Midbrain (tissue), 1 donor: ENCODE measurements at regions not wholly inside any gene's neighbourhood (a gene's known extent, or its start where the extent isn't known, plus 50 kb on each side); places are given as distances from the start of the nearest gene placed in this dataset.

Experiments
- DNase-seq: peaks from one replicate; lab custom pipeline; 2025; lab: John Stamatoyannopoulos, UW

DNA sequence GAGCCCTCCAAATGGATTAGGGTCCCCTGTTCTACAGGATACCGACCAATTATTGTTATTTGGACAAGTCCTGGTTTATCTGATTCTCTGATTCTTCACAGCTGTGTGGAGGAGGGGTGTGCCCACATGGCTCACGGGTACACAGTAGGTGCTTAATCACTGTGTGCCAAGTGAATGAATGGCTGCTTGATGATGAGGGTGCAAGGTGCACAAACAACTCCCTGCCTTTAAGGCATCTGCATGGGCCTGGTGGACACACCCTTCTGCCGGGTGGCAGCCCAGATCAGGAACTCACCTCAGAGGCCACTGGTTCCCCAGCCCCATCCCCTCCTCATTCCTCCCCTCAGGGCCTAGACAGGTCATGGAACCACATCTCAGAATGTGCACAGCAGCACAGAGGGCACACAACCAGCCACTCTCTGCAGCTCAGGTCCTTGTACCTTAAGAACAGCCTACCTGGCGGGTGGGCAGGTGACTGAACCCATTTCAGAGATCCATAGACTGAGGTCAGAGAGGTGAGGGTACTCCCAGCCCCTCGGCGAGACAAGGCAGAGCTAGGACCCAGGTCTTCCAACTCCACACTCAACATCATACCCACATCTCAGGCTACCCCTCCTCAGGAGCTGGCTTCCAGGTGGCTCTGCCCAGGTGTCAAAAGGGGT is 50.3 kb downstream of the SHANK2 start:
- no peak for DNase-seq

DNA sequence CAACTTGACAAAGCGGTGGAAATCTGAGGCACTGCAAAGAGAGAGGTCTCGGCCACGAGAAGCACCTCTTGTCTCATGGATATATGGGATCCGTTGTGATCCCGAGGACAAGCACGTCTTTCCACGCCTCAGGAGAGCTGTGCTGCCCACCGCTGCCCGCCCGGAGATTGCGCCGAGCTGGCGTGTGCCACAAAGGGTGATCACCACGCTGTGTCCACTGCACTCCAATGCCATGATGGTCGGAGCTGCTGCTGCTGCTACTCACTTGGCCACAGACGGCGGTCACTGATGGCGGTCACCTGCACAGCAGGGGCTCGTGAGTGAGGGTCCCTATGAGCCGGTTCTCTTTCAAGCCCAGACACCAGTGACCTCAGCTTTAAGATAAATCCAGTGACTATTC is 51.1 kb downstream of the SHANK2 start:
- DNase-seq = no peak

DNA sequence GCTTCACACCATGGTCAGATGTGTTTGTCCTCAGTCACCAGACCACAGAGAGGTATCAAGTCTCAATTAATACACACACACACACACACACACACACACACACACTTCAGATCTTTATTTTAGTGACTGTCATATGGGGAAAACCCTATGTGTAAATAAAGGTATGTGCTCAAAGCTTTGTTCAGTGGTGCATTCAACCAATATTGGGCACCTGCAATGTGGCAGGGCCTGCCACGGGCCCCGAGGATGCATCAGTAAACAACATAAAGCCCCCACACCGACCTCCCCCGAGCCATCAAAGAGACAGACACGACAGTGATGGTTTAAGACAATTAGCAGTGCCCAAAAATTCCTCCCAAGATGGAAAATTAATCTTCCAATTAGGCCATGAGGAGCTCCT is 51.6 kb downstream of the SHANK2 start:
- no peak for DNase-seq

DNA sequence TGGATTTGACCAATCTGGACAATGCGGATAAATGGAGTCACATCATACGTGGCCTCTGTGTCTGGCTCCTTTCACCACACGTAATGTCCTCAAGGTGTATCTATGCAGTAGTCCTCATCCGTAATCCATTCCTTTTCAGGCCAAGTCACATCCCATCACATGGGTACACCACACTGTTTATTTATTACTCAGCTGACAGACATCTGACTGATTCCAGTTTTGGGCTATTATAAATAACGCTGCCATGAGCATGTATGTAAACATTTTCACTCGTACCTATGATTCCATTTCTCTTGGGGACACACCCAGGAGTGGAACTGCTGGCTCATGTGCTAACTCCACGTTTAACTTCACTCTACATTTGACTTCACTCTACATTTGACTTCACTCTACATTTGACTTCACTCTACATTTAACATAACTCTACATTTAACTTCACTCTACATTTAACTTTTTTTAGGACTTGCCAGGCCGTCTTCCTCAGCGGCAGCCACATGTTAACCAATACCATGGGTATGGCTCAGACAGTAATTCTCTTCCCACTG is 52.1 kb downstream of the SHANK2 start:
- no peak for DNase-seq

DNA sequence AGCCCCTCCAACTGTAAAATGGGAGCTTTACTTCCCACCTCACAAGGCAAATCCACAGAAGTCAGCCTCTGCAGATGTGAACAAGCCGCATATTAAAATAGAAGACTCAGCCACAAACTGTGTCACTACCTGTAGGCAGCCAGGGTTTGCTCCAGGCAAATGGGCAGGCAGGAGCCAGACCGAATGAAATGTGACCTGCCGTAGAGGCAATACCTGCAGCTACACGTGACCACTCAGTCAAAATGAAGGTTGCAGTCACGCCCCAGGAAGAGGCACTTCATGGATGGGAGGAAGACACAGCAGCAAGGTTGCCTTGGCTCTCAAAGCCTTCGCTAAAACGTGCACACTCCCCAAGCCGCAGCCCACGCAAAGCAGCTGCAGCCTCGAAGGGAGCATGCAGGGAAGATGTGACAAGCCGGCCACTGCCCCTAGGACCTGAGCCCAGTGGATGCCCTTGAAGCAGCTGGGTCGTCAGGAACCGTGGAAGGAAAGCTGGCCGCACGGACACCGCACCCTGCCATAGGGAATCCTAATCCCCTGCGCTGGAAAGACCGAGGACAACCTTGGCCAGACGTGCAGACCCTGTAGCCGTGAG is 53.1 kb downstream of the SHANK2 start:
- DNase-seq = no peak

DNA sequence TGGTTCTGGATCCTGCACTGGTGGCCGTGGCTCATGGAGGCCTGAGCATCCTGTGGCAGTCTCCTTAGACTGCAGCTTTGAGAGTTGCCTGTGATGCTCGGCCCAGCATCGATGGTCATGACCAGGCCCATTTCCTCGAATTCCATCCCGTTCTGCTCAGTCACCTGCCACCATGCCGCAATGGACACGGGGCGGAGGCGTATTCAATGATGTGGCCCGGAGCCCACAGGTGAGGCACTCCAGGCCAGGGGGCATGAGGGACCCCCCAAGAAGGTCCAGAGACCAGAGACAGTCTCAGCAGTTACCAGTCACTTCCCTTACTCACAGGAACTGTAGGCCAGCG is 53.6 kb downstream of the SHANK2 start:
- no peak for DNase-seq

DNA sequence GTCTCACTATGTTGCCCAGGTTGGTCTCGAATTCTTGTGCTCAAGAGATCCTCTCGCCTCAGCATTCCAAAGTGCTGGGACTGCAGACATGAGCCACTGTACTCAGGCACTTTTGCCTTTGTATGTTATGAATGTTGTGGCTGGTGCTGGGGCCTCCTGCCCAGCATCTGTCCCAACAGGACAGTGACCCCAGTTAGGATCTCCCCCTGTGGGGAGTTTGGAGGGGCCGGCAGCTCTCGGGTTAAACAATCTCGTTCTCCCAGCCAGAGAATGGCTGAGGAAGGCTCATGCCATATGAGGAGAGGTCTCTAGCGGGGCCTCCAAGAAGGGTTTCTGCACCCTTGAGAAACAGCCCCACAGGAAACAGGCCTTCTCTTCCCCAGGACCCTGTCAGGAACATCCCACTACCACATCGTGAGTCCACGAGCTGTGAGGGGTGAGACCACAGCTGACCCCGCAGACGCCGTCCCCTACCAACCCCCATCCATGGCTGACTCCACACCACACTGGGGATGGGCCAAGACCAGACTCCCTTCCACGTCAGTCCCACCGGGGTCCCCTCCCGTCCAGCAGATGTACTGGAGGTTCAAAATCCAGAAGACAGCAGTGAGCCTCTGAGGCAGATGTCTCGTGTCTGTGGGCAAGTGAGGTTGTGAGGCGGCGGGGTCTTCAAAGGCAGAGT is 54.1 kb downstream of the SHANK2 start:
- no peak for DNase-seq

DNA sequence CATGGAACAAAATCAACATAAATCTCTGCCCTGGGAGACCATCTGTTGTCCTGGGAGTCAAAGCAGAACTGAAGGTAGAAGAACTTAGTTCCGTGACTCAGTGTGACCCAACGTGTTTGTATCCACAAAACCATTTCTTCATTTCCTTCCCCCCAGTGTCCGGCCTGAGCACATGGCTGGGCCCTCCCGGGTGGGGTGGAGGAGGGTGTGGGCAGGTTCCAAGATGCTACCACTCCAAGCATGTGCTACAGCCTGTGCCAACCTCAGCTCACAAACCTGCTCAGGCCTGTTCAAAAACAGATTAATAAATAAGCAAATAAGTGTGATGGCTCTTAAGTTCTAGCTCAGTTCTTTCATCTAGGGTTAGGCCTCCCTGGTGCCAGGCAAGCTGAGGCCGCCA is 55.3 kb downstream of the SHANK2 start:
- no peak for DNase-seq

DNA sequence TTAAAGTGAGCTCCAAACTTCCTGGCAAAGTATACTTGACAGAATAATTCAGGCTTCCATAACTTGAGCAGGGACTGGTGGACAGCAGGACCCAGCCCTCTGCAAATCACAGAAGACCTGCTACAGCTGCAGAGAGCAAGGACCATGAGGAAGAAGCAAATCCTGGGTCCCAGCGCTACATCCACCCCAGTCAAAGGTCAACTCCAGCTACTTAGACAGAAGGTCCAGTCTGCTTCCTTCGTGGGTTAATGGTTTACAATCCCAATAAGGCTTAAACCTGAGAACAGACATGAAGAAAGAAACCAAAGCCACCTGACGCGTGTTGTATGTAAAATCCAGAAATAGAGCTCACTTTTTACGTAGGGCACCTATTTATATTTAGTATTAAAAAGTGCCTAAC is 57.7 kb downstream of the SHANK2 start:
- no peak for DNase-seq

DNA sequence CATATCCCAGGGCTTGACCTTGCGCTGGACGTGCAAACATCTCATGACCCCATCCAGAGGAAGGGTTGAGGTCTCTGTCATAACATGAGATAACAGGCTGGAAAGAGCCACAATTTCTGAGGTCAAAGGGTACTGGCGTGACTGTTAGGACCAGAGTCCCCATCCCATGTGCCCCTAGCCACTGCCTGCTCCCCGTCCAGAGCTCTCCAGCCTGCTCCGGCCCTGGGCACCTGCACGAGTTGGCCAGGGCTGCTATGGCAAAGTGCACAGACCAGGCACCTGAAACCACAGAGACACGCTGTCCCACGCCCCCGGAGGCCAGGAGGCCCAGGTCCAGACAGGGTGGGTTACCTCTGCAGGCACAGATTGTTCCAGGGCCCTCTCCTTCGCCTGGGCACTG is 58.9 kb downstream of the SHANK2 start:
- no peak for DNase-seq

DNA sequence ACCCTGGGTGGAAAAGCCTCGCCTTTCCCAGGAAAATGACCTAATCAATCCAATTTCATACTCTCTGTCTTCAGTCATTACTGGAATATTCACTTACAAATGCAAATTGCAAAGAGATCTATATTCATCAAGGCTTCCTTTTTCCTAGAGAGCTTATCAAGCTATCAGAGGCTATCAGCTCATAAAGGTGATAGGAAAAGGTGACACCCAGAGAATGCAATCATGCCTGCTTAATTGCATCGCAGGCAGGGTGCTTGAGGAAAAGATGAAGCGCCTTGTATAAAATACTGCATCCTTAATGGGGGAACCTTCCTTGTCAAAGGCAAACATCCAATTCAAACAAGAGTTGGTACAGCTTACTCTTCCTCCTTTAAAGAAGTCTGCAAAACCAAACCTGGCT is 59.7 kb downstream of the SHANK2 start:
- DNase-seq = no peak

DNA sequence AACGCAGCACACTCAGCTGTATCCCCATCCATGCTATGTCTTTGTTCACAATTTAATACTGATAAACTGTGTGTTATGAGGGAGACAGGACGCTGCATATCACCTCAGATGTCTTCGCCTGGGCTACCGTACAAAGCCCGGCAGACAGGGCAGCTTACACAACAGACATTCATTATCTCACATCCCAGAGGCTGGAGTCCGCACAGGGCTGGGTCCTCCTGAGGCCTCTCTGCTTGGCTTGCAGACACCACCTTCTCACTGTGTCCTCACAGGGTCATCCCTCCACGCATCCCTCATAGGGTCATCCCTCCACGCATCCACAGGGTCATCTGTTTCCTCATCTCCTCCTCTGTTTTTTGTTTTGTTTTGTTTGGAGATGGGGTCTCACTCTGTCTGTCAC is 61.2 kb downstream of the SHANK2 start:
- DNase-seq = no peak

DNA sequence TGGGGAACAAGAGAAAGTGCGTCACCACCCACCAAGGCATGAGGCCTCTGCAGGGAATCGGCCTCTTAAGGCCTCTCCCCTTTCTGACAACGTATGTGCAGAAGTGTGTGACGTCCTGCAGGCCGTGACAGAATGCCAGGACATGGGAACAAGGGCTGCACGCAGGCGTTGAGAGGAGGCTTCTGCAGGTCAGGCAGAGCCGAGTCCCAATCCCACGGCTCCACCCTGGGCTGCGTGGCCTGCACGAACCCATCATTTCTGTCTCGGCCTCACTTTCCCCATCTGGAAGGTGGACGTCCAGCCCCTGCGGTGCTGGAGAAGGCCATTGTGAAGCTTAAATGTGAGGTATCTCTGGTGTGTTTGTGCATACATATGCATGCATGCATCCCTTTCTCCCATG is 61.8 kb downstream of the SHANK2 start:
- no peak for DNase-seq

DNA sequence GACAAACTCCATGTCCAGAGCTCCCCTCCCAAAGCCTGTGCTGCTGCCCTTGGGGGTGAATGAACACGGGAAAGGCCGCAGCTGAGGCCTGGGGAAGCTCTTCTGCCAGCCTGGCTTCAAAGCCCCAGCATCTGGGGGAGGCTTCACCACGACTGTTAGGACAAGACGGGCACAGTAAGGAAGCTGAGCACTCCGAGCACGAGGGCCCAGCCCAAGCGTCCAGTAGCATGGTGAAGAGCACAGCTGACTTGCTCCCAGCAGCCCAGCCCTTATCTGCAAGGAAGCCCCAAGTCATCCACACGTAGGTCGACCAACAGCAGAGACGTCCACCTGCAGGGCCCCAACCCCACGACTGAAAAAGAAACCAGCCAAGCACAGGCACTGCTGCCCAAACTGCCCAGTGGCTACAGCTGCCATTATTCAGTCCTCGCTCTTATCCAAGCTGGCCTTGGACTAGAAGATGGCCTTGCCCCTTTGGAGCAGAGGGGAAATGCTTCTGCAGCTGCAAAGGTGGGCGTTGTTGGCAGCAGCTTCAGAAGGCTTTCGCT is 62.5 kb downstream of the SHANK2 start:
- no peak for DNase-seq

DNA sequence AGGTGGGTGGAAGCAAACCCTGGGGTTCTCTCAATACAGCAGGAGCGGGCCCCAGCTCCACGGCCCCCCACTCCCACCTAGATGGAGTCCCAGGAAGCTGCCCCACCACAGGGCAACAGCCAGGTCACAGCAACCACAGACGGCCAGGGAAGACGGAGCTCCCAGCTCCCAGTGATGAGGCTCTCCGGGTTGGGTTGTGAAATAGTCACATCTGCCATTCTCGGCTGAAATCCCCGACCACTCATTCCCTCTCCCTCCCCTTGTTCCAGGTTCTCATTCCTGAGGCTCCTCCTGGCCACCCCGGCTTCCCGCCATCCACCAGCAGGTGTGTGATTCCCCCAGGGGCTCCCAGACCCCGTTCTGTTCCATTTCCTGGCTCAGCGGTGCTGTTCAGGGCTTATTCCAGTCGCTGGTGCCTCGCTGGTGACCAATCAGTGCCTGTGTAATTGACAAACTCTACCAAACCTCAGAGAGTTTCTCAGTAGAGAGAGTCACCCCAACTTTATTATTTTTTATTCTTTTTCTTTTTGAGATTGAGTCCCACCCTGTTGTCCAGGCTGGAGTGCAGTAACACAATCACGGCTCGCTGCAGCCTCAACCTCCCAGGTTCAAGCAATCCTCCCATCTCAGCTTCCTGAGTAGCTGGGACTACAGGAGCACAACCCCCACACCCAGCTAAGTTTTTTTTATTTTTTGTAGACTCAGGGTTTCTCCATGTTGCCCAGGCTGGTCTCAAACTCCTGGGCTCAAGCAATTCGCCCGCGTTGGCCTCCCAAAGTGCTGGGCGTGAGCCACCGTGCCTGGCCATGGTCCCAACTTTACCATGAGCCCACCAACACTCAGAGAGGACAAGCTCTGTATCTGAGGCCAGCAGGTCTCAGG is 63.2 kb downstream of the SHANK2 start:
- no peak for DNase-seq

DNA sequence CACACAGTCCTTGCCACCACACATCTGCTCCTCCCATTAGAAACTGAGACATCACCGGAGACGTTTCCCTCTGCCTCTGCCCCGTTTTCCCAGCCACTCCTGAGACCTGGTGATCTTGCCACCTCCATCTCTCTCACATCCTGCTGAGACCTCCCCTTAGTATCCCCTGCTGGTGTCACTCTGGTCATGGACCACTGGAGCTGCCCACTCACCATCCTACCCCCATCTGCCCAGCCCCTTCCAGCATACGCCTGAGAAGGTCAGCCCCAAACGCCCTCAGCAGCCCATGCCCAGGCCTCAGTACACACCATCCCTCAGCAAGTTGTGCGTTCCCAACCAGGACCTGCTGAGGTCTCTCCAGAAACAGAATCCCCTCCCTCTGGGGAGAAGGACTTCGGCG is 64.3 kb downstream of the SHANK2 start:
- DNase-seq = no peak

DNA sequence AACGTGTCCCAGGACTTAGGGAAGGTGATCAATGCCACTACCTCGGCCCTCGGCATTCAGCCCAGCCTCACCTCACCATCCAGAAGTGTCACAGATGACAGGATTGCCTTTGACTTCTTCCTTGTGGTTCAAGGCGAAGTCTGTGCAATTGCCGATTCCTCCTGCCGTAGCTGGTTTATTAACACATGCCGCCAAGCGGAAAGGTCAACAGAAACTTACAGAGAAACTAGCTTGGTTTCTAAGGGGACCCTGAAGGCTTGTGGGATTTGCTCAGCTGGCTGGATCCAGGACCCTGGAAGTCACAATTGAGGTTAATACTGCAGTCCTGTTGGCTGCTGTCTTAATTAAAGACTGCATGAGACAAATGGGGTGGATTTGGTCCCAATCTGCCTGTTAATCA is 65.6 kb downstream of the SHANK2 start:
- no peak for DNase-seq

DNA sequence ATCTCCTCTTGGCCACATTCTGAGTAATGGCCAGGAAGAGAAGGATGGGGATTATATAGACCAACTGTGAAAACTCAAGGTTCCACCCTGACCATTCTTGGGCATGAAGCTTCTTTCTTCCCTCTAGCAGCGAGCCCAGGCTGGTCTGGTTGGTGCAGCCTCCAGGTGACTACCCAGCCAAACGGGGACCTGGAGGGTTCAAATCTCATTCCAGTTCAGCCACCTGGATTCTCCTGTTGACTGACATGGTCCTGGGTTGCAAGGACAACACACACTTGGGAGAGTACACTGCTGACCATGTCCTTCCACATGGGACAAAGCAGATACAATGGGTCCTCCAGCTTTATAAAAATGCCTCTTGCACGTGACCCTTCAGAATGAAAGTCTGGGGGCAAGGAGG is 67.0 kb downstream of the SHANK2 start:
- no peak for DNase-seq

DNA sequence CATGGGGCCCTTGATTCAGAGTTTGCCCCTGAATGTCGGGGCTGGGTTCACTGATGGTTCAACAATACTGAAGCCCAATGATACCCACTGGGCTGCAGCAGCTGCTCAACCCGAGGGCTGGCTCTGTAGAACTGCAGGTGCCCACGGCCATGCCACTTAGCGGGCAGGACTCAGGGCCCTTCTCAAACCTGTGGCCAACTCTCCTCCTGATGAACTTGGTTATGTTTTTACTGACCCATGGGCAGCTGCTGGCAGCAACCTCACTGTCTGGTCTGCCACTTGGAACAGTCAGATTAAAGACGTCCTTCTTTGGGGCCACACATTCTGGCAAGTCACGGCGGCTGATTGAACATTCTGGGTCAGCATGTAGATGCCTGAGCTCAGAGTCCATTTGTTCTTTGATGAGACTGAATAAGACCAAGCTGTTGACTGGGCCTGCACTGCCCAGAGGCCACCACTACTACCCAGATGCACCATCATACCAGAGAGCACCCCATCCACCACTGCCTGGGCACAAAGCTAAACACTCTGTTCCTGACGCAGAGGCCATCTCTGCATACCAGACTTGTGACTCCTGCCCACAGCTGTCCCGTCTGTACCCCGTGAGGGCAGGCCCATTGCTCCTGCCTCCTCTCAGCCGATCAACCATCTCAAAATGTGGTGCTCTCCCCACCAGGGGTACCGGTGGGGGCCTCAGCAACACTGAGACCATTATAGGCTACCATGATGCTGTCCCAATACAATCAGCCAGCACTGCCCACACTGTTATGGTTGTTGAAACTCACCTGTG is 67.8 kb downstream of the SHANK2 start:
- no peak for DNase-seq

DNA sequence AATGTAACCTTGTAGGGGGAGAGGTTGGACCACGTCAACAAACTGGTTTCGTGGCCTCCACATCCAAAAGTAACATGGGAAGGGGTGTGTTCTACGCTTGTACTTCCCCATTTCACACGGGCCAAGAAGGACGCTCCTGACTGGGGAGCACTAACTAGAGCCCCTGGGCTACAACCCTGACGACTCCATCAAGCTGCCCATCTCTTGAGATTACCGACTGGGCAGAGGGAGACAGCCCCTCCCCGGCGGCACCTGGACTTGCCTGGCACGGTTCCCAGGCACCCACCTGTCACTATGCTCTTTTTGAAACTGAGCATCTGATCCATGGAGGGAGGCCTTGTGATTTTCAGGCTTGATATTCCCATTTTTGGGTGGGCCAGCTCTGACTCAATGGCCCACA is 68.5 kb downstream of the SHANK2 start:
- DNase-seq = no peak
